ENCODE measurements at regions not wholly inside any gene's neighbourhood (a gene's known extent, or its start where the extent isn't known, plus 50 kb on each side); places are given as distances from the start of the nearest gene placed in this dataset.

- H3K9me3 ChIP-seq (ENCODE audit: severe bottlenecking) = peaks cover 3% of the 10 kb centered on the region
- no peak for TF ChIP-seq CTCF (IDR thresholded peaks at IDR 0.05; ENCODE audit: low read depth, low read length)
Observed at GRCh38 chr12:83758888-83759631, 1072.4 kb downstream of the TMTC2 start.

GRCh38 chr12:83753904-83754303, 1067.2 kb downstream of the TMTC2 start:
- no peak for TF ChIP-seq CTCF (IDR thresholded peaks at IDR 0.05; ENCODE audit: low read depth, low read length)

More at GRCh38 chr12:83758888-83759631, 1072.4 kb downstream of the TMTC2 start:
- no peak overlapping the region for H3K27ac ChIP-seq
- H3K27me3 ChIP-seq (ENCODE audit: insufficient read depth, low read depth, severe bottlenecking) = no peaks in the 10 kb centered on the region
- no peak overlapping the region for H3K4me3 ChIP-seq (ENCODE audit: low read depth, low read length)
- no peaks in the 10 kb centered on the region for H3K36me3 ChIP-seq
- no peak for DNase-seq

GRCh38 chr12:83753205-83753604, 1066.5 kb downstream of the TMTC2 start:
- Histone ChIP-seq H3K27me3 (ENCODE audit: insufficient read depth, low read depth, severe bottlenecking) (no peaks in the 10 kb centered on the region), H3K36me3 (no peaks in the 10 kb centered on the region), H3K27ac (no peak overlapping the region), H3K4me3 (ENCODE audit: low read depth, low read length) (no peak overlapping the region), H3K9me3 (ENCODE audit: severe bottlenecking) (no peaks in the 10 kb centered on the region)
- no peak for TF ChIP-seq CTCF (IDR thresholded peaks at IDR 0.05; ENCODE audit: low read depth, low read length)
- DNase-seq = no peak

More at GRCh38 chr12:83753904-83754303, 1067.2 kb downstream of the TMTC2 start:
- Histone ChIP-seq H3K9me3 (ENCODE audit: severe bottlenecking) (no peaks in the 10 kb centered on the region), H3K4me3 (ENCODE audit: low read depth, low read length) (no peak overlapping the region), H3K27ac (no peak overlapping the region), H3K27me3 (ENCODE audit: insufficient read depth, low read depth, severe bottlenecking) (no peaks in the 10 kb centered on the region), H3K36me3 (no peaks in the 10 kb centered on the region)
- no peak for DNase-seq

- no peak overlapping the region for H3K4me3 ChIP-seq (ENCODE audit: low read depth, low read length)
- no peak overlapping the region for H3K27ac ChIP-seq
- no peaks in the 10 kb centered on the region for H3K36me3 ChIP-seq
- TF ChIP-seq CTCF (IDR thresholded peaks at IDR 0.05; ENCODE audit: low read depth, low read length) = no peak
- no peaks in the 10 kb centered on the region for H3K27me3 ChIP-seq (ENCODE audit: insufficient read depth, low read depth, severe bottlenecking)
- no peaks in the 10 kb centered on the region for H3K9me3 ChIP-seq (ENCODE audit: severe bottlenecking)
- DNase-seq = no peak
Observed at GRCh38 chr12:83739607-83740006, 1052.9 kb downstream of the TMTC2 start.

GRCh38 chr12:83710851-83711250, 1024.1 kb downstream of the TMTC2 start:
- Histone ChIP-seq H3K9me3 (ENCODE audit: severe bottlenecking) (peaks cover 13% of the 10 kb centered on the region), H3K27ac (no peak overlapping the region), H3K4me3 (ENCODE audit: low read depth, low read length) (no peak overlapping the region), H3K27me3 (ENCODE audit: insufficient read depth, low read depth, severe bottlenecking) (no peaks in the 10 kb centered on the region), H3K36me3 (no peaks in the 10 kb centered on the region)
- TF ChIP-seq CTCF (IDR thresholded peaks at IDR 0.05; ENCODE audit: low read depth, low read length) = no peak
- DNase-seq = no peak

- Histone ChIP-seq H3K27me3 (ENCODE audit: insufficient read depth, low read depth, severe bottlenecking) (no peaks in the 10 kb centered on the region), H3K36me3 (no peaks in the 10 kb centered on the region), H3K4me3 (ENCODE audit: low read depth, low read length) (no peak overlapping the region), H3K27ac (no peak overlapping the region), H3K9me3 (ENCODE audit: severe bottlenecking) (peaks cover 13% of the 10 kb centered on the region)
- TF ChIP-seq CTCF (IDR thresholded peaks at IDR 0.05; ENCODE audit: low read depth, low read length) = no peak
- no peak for DNase-seq
Observed at GRCh38 chr12:83709899-83710298, 1023.2 kb downstream of the TMTC2 start.

All from WERI-Rb-1 (cell line).